Fibroblast of skin of back (primary cell): ENCODE measurements at regions not wholly inside any gene's neighbourhood (a gene's known extent, or its start where the extent isn't known, plus 50 kb on each side); places are given as distances from the start of the nearest gene placed in this dataset.

ENCODE experiments used
- DNase-seq: peaks from one replicate; pipeline ENCODE4 v3.0.0-alpha.2; 2013

DNA sequence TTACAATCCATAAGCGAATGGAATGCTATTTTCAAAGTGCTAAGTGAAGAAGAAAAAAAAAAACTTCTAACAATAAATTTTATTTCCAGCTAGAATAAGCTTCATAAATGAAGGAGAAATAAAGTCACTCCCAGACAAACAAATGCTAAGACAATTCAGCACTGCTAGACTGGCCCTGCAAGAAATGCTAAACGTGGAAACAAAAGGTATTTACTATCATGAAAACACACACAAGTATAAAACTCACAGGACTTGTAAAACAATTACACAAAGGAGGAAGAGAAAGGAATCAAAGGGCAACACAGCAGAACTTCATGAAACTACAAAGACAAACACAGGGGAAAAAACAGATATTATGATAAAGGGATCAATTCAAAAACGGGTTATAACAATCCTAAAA is 85.8 kb upstream of the NELL2 start:
- DNase-seq = no peak

DNA sequence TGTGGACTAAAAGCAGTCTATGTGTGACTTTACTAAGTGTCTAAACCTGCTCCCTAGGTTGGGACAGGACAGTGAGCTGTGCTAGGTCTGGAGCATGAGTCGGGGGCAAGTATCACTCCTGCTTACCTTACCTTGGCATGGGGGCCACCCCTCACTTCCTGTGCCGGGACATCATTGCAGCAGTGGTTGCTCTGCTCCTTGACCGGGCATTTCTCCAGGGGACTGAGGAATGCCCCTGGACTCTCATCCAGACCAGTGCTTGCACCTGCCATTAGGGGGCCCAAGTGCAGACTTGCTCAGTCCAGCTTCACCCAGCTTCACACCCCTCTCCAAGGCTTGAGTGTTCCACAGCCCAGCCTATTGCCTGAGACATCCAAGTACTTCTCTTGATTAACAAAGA is 84.7 kb upstream of the NELL2 start:
- DNase-seq = no peak

DNA sequence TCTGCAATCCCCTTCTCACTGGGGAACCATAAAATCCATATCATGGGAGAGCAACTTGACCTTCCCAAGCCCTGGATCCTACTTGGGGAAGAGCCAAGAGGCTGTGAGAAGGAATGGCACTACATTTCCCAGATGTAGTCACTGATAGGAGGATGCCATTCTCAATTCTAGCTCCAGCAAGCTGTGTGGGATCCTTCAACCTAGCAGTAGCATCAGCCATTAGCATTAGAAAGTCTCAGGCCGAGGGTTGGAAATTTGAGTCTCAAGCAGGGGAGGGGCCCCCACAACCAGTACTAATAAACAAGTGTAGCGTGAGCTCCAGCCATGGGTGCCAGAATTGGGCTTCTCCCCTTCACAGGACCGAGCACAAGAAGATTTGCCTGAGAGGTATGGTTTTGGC is 84.3 kb upstream of the NELL2 start:
- DNase-seq = no peak

DNA sequence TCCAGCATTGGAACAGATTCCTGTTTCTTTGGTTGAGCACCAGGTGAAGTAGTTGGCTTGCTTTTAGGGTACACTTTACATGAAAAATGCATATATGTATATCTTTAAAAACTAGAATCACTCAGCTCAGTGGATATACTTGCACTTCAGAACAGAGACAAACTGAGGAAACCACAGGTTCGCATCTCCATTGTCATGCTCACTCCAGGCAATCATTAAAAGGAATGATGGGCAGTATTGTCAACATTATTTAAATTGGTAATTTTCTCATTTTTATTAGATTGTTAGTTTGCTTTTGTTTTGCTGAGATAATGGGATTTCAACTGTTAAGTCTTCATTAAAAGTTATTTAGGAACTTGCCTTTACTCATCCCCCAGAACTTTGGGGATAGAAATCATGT is 71.0 kb upstream of the NELL2 start:
- DNase-seq = no peak

DNA sequence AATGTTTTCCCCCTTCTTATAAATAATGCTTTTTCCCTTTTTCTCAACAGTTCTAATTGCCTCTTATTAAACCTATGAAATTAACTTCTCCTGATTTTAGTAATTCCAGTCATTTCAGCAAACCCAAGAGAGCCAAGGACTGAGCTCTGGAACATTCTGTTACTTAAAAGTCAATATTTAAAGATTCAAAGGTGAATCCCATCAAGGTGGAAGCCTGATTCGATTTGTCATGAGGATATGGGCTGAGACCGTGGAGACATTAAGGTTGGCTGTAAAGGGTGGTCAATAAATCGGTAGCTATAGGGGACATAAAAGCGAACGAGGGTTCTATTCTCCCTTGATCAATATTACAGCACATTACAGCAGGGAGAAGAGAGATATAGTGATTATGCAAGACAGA is 66.6 kb upstream of the NELL2 start:
- DNase-seq = no peak

DNA sequence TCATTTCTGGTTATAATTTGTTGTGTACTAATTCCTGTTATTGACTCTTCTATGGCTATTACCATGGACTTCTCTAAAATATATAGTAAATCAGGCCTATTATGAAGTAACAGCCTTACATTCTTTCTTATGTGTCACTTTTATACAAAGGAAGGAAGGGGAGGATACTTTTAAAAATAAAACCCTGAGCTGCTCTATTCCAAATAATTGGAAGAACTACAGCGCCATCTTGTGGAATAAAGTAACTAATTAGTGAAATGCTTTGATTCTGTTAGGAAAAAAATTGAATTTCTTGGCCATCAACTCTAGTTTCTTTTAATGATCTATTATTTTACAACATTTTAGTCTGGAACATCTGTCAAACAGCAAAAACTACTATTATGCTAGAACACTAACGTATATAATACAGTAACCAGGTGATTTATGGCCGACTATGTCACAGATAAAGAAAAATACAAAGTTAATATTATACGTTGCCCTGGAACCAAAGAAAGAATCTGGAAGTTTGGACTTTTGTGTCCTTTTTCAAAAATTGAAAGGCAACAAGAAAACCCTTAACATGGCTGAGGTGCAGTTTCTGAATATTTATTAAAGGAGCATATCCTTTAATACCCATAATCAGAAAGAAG is 55.0 kb upstream of the NELL2 start:
- peak; percentile 70 for DNase-seq

DNA sequence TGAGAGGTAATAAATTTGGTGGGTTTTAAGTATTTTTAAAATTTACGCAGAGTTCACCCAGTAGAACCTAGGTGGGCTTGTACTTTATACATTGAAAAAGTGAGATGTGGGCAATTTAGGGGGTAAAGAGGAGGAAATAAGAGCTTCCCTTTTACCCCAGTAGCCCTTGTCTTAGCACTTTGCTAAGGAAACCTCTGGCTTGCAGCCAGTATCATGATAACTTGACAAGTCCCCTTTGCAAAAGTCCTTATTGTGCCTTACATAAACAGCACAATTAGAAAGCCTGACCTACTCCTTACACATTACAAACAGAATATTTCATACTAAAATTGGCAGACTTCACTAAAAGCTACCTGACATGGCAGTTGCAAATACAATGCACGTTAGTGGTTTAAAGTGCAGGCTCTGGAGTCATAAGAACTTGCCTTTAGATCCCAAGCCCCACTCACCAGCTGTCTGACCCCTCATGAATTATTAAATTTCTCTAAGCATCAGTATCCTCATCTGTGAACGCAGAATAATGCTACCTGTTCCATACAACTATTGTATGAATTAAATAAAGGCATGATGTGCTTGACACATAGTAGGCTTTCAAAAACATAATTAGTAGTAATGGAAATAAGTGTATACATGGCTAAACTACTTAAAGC is 53.2 kb upstream of the NELL2 start:
- DNase-seq = no peak
